Naive thymus-derived CD4-positive, alpha-beta T cell (primary cell): ENCODE measurements at regions not wholly inside any gene's neighbourhood (a gene's known extent, or its start where the extent isn't known, plus 50 kb on each side); places are given as distances from the start of the nearest gene placed in this dataset.

Experiments used
- ATAC-seq: fragments of 150-1000 bp; cut with Tn5 transposase; 2 replicates; pipeline ENCODE4 v1.10.0; 2021; ENCODE audit warnings: mild to moderate bottlenecking, moderate library complexity
- CTCF ChIA-PET: fragments of 350-600 bp; sonication (Branson Sonifier 250); formaldehyde crosslinking; loops from one replicate; lab custom pipeline; 2021; ENCODE audit warnings: antibody characterized with exemption; lab: Charles Lee
- POLR2A ChIA-PET: fragments of 350-600 bp; sonication (Branson Sonifier 250); formaldehyde crosslinking; loops from one replicate; lab custom pipeline; 2021; ENCODE audit warnings: antibody characterized with exemption, inconsistent platforms; lab: Charles Lee
- DNase-seq, 9 donors: peaks; one replicate each; pipeline versions ENCODE4 v3.0.0 to v3.0.0-alpha.2; 2020 to 2022; ENCODE audit warnings: mixed read lengths in 1 of 9
- H3K27ac ChIP-seq: one replicate; pipeline ENCODE4 v1.7.0; 2013; ENCODE audit warnings: mild to moderate bottlenecking, low read depth, low read length, moderate library complexity
- H3K27me3 ChIP-seq, 2 donors: one replicate each; pipeline ENCODE4 v1.7.0; 2013; ENCODE audit warnings: low read length in 2 of 2, mild to moderate bottlenecking in 2 of 2, moderate library complexity in 2 of 2; ENCODE audit not compliant: control insufficient read depth in 2 of 2, insufficient read depth in 2 of 2
- H3K36me3 ChIP-seq, 3 experiments: 1 replicate in 2 of 3; 2 replicates in 1 of 3; pipeline ENCODE4 v1.7.0; 2013; ENCODE audit warnings: low read length in 3 of 3, mild to moderate bottlenecking in 3 of 3, moderate library complexity in 1 of 3; ENCODE audit not compliant: insufficient read depth in 3 of 3, control insufficient read depth in 2 of 3
- H3K4me1 ChIP-seq, 2 donors: one replicate each; pipeline ENCODE4 v1.7.0; 2013; ENCODE audit warnings: low read length in 2 of 2, mild to moderate bottlenecking in 2 of 2, moderate library complexity in 1 of 2; ENCODE audit not compliant: control insufficient read depth in 2 of 2, insufficient read depth in 2 of 2
- H3K4me3 ChIP-seq: 2 replicates; pipeline ENCODE4 v1.7.0; 2013; ENCODE audit warnings: mild to moderate bottlenecking, low read length
- H3K9me3 ChIP-seq, 3 experiments: 1 replicate in 2 of 3; 2 replicates in 1 of 3; pipeline ENCODE4 v1.7.0; 2013; ENCODE audit warnings: low read length in 3 of 3; ENCODE audit not compliant: control insufficient read depth in 2 of 3
- H3K27ac Mint-ChIP-seq, 9 donors: one replicate each; pipeline ENCODE4 v1.8.0; 2020 to 2022; ENCODE audit warnings: mixed read lengths in 9 of 9, mild to moderate bottlenecking in 8 of 9, moderate library complexity in 5 of 9, inconsistent platforms in 2 of 9
- H3K27me3 Mint-ChIP-seq, 5 donors: one replicate each; pipeline ENCODE4 v1.8.0; 2021 to 2022; ENCODE audit warnings: mixed read lengths in 5 of 5, mild to moderate bottlenecking in 1 of 5
- H3K36me3 Mint-ChIP-seq, 5 donors: one replicate each; pipeline ENCODE4 v1.8.0; 2020 to 2022; ENCODE audit warnings: mixed read lengths in 5 of 5, mild to moderate bottlenecking in 3 of 5, inconsistent platforms in 1 of 5
- H3K4me1 Mint-ChIP-seq, 7 donors: one replicate each; pipeline ENCODE4 v1.8.0; 2020 to 2022; ENCODE audit warnings: mixed read lengths in 7 of 7, mild to moderate bottlenecking in 3 of 7, inconsistent platforms in 1 of 7
- H3K4me3 Mint-ChIP-seq, 10 donors: one replicate each; pipeline ENCODE4 v1.8.0; 2020 to 2022; ENCODE audit warnings: mild to moderate bottlenecking in 10 of 10, mixed read lengths in 10 of 10, moderate library complexity in 6 of 10, inconsistent platforms in 2 of 10
- H3K9me3 Mint-ChIP-seq, 11 donors: one replicate each; pipeline ENCODE4 v1.8.0; 2020 to 2022; ENCODE audit warnings: mixed read lengths in 11 of 11, mild to moderate bottlenecking in 4 of 11, inconsistent platforms in 1 of 11, moderate library complexity in 1 of 11
- intact Hi-C, 2 donors: fragments of 100-400 bp; cut with micrococcal nuclease; formaldehyde crosslinking; loops; one replicate each; pipeline ENCODE4 v1.15.1; 2023

DNA sequence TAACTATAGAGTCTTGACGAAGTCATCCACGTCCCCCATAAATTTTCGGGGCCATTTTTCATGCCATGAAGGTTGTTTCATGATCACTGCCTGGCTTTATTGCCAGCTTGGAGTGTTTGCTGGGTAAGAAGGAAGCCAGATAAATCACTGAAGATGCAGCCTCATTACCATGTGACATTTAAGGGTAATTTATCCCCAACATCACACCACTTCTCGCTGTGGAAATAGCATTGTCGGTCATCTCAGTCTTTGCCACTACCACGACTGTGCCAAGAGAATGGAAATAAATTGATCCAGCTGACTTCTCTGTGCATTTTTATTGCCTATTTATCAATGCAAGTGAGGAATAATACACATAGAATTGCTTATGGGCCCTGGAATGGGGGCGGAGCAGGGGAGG is 617.9 kb downstream of the AJAP1 start:
- peaks cover 0 to 17% (median 0%) of the 10 kb centered on the region in 7 donors for H3K4me1 Mint-ChIP-seq
- ChIA-PET POLR2A (no interaction called here), CTCF (no interaction called here)
- H3K4me1 ChIP-seq, result no peaks in the 10 kb centered on the region
- H3K27ac ChIP-seq, result no peak overlapping the region
- no peak overlapping the region for H3K4me3 Mint-ChIP-seq
- no peaks in the 10 kb centered on the region for H3K27me3 Mint-ChIP-seq
- peaks cover 0 to 11% (median 5%) of the 10 kb centered on the region in 11 donors for H3K9me3 Mint-ChIP-seq
- intact Hi-C loops, result no loop called here
- peaks cover 0 to 7% (median 0%) of the 10 kb centered on the region in 5 donors for H3K36me3 Mint-ChIP-seq
- ATAC-seq (no peak), DNase-seq (no peak)
- no peaks in the 10 kb centered on the region for H3K9me3 ChIP-seq
- no peak overlapping the region for H3K27ac Mint-ChIP-seq
- no peak overlapping the region for H3K4me3 ChIP-seq
- H3K36me3 ChIP-seq, result no peaks in the 10 kb centered on the region
- no peaks in the 10 kb centered on the region for H3K27me3 ChIP-seq

DNA sequence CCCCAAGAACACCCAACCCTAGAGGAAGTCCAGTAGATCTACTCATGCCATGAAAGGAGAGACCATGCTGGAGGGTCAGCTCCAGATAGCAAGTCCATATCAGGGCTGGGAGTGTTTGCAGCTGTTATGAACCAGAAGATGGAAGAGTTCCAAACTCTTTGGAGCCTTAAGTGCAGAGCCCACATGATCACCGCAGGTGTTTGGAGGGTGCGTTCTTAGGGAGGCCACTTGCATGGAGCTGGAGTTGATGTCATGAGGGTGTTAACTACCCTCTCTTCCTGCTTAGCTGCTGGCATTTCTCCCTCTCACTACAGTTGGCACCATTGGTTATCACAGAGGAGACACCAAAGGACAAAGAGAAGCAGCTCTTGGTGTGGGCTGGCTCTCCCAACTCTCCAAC is 616.9 kb downstream of the AJAP1 start:
- Histone ChIP-seq H3K27ac (no peak overlapping the region), H3K9me3 (no peaks in the 10 kb centered on the region), H3K4me1 (no peaks in the 10 kb centered on the region), H3K36me3 (no peaks in the 10 kb centered on the region), H3K27me3 (no peaks in the 10 kb centered on the region), H3K4me3 (no peak overlapping the region)
- ATAC-seq (no peak), DNase-seq (no peak)
- CTCF ChIA-PET, result no interaction called here
- H3K27me3 Mint-ChIP-seq, result peaks cover 0 to under 1% (median 0%) of the 10 kb centered on the region in 5 donors
- peaks cover 0 to 18% (median 0%) of the 10 kb centered on the region in 7 donors for H3K4me1 Mint-ChIP-seq
- peaks cover 0 to 7% (median 0%) of the 10 kb centered on the region in 5 donors for H3K36me3 Mint-ChIP-seq
- no peak overlapping the region for H3K4me3 Mint-ChIP-seq
- intact Hi-C loops, result no loop called here
- POLR2A ChIA-PET, result no interaction called here
- peaks cover 0 to 11% (median 5%) of the 10 kb centered on the region in 11 donors for H3K9me3 Mint-ChIP-seq
- no peak overlapping the region for H3K27ac Mint-ChIP-seq

DNA sequence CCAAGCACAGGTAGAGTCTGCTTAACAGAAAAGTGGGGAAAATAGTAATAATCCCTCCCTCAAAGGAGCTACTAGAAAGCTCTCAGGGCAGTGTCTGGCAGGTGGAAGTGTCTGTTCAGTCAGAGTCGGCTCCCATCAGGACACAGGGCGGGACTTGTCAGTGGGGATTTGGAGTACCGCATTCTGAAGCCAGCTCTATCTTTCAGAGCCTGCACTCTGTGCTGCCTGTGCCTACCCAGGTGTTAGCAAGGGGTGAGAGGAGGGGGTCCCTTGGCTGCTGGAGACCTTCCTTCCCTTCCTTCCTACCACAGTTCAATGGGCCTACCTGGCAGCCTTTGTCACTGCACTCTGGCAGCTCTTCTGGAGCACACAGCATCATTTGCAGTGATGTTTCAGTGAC is 615.5 kb downstream of the AJAP1 start:
- Mint-ChIP-seq H3K9me3 (peaks cover 0 to 11% (median 5%) of the 10 kb centered on the region in 11 donors), H3K36me3 (peaks cover 0 to 7% (median 0%) of the 10 kb centered on the region in 5 donors), H3K4me3 (no peak overlapping the region), H3K27me3 (peaks cover 0 to 7% (median 0%) of the 10 kb centered on the region in 5 donors), H3K4me1 (peaks cover 0 to 18% (median 0%) of the 10 kb centered on the region in 7 donors), H3K27ac (peak overlapping the region in 1 of 9 donors; percentile 14)
- intact Hi-C loops, result no loop called here
- POLR2A ChIA-PET, result no interaction called here
- CTCF ChIA-PET, result no interaction called here
- Histone ChIP-seq H3K4me3 (no peak overlapping the region), H3K27me3 (no peaks in the 10 kb centered on the region), H3K36me3 (no peaks in the 10 kb centered on the region), H3K4me1 (no peaks in the 10 kb centered on the region), H3K27ac (no peak overlapping the region), H3K9me3 (no peaks in the 10 kb centered on the region)
- ATAC-seq, result no peak
- no peak for DNase-seq

DNA sequence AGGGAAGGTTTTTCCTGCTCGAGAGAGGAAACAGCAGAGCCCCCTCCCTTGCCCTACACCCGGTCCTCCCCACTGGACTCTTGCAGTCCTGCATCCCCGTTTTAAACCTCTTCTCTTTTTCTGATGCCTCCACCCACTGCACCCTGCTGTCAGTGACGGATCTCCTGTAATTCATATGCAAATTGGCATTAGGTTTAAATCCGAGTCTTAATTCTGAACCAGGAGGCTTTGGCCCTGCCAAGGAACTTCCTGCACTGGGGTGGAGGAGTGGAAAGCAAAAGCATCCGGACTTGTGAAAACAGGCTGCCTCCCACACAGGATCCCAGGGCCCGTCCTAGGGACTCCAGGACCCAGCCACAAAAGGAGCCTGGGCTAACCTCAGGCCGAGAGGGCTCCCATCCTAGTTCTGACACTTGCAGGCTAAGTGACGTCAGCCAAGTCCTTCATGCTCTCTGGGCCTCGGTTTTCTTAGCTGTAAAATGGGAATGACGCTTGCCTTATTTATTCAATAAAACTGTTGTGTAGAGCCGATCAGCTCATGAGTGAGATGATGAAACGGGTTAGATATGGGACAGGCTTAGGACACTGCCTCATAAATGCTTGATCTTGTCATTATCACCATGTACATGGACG is 613.3 kb downstream of the AJAP1 start:
- no peak for DNase-seq
- H3K36me3 Mint-ChIP-seq, result peaks cover 0 to 7% (median 0%) of the 10 kb centered on the region in 5 donors
- H3K9me3 ChIP-seq, result no peaks in the 10 kb centered on the region
- H3K4me1 Mint-ChIP-seq, result peaks cover 0 to 11% (median 0%) of the 10 kb centered on the region in 7 donors
- ChIA-PET CTCF (interaction anchor here (0.6 kb wide), 1 partner anchor 54 kb away, joined by 3 read pairs; no protein-coding TSS in a partner anchor), POLR2A (no interaction called here)
- peaks cover 0 to 7% (median 3%) of the 10 kb centered on the region in 5 donors for H3K27me3 Mint-ChIP-seq
- no peaks in the 10 kb centered on the region for H3K36me3 ChIP-seq
- H3K4me3 Mint-ChIP-seq, result no peak overlapping the region
- no peaks in the 10 kb centered on the region for H3K27me3 ChIP-seq
- no peak overlapping the region for H3K27ac Mint-ChIP-seq
- ATAC-seq, result no peak
- peaks cover 1 to 28% (median 7%) of the 10 kb centered on the region in 11 donors for H3K9me3 Mint-ChIP-seq
- no peak overlapping the region for H3K27ac ChIP-seq
- intact Hi-C loops, result no loop called here
- no peaks in the 10 kb centered on the region for H3K4me1 ChIP-seq
- H3K4me3 ChIP-seq, result no peak overlapping the region

DNA sequence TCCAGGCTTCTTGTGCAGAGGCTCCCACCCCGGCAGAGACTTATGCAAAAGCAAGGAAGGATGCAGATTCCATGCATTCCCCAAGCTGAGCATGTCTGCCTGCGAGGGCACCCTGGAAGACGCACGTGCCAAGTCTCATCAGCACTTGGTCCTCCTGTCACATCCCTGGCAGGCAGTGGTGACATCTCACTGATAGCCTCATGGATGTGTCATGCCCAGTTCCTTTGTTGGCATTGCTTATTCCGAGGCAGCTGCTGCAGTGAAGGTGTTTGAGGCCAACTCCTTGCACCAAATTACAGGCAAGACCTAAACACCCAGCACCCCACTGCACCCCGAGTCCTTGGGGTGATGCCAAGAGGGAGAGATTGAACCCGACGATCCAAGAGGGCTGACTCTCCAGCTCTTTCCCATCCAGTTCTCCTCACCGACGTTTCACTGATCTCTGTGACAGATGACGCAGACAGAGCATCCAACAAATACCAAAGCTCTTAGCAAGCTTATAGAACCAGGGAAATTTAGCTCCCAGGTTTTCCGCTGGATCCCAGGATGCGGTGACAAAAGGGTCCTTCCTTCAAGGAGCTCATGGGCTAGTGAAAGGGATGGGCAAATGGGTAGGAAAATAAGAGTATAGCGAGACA is 611.1 kb downstream of the AJAP1 start:
- no peak for ATAC-seq

DNA sequence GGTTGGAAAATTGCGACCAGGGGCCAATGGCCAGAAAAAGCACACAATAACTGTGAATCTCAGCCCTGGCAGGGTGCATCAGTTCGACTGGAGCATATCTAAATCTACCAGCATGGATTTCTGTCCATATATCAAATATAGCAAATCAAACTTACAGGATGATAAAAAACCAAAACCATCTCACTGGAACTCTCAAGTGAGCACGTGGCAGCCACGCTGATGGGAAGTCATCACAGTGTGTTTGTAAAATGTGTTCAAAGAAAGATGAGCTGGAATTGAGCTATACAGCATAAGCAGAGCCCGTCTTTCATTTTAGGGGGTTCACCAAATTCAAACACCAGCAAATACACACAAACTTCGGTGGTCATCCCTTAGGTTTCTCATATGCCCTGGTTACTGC is 610.1 kb downstream of the AJAP1 start:
- ATAC-seq (no peak), DNase-seq (no peak)
- H3K9me3 ChIP-seq, result peaks cover 0 to 9% (median 5%) of the 10 kb centered on the region in 3 experiments
- H3K36me3 Mint-ChIP-seq, result peaks cover 0 to 12% (median 4%) of the 10 kb centered on the region in 5 donors
- peaks cover 0 to 7% (median 3%) of the 10 kb centered on the region in 5 donors for H3K27me3 Mint-ChIP-seq
- CTCF ChIA-PET, result interaction anchor here (0.8 kb wide), 1 partner anchor 225 kb away, joined by 3 read pairs; no protein-coding TSS in a partner anchor
- no peaks in the 10 kb centered on the region for H3K4me1 ChIP-seq
- H3K27me3 ChIP-seq, result no peaks in the 10 kb centered on the region
- intact Hi-C loops, result no loop called here
- H3K27ac ChIP-seq, result no peak overlapping the region
- peaks cover 5 to 53% (median 13%) of the 10 kb centered on the region in 11 donors for H3K9me3 Mint-ChIP-seq
- no peaks in the 10 kb centered on the region for H3K36me3 ChIP-seq
- no peak overlapping the region for H3K4me3 ChIP-seq
- no peak overlapping the region for H3K27ac Mint-ChIP-seq
- H3K4me3 Mint-ChIP-seq, result no peak overlapping the region
- POLR2A ChIA-PET, result no interaction called here
- H3K4me1 Mint-ChIP-seq, result peaks cover 0 to 11% (median 0%) of the 10 kb centered on the region in 7 donors

More for the DNA sequence above, 611.1 kb downstream of the AJAP1 start:
- H3K4me1 ChIP-seq, result no peaks in the 10 kb centered on the region
- no peak overlapping the region for H3K4me3 ChIP-seq
- H3K27me3 Mint-ChIP-seq, result peaks cover 0 to 7% (median 3%) of the 10 kb centered on the region in 5 donors
- intact Hi-C loops, result no loop called here
- peaks cover 3 to 43% (median 10%) of the 10 kb centered on the region in 11 donors for H3K9me3 Mint-ChIP-seq
- no peaks in the 10 kb centered on the region for H3K36me3 ChIP-seq
- H3K27ac ChIP-seq, result no peak overlapping the region
- DNase-seq, result no peak
- POLR2A ChIA-PET, result no interaction called here
- H3K36me3 Mint-ChIP-seq, result peaks cover 0 to 8% (median 0%) of the 10 kb centered on the region in 5 donors
- H3K27ac Mint-ChIP-seq, result no peak overlapping the region
- H3K9me3 ChIP-seq, result no peaks in the 10 kb centered on the region
- H3K4me3 Mint-ChIP-seq, result no peak overlapping the region
- CTCF ChIA-PET, result no interaction called here
- H3K27me3 ChIP-seq, result no peaks in the 10 kb centered on the region
- peaks cover 0 to 11% (median 0%) of the 10 kb centered on the region in 7 donors for H3K4me1 Mint-ChIP-seq
